ENCODE measurements at regions not wholly inside any gene's neighbourhood (a gene's known extent, or its start where the extent isn't known, plus 50 kb on each side); places are given as distances from the start of the nearest gene placed in this dataset.

- TF ChIP-seq CTCF (IDR thresholded peaks at IDR 0.05) (no peak), POLR2A (IDR thresholded peaks at IDR 0.05) (no peak), EP300 (IDR thresholded peaks at IDR 0.05) (no peak)
These were observed 598.8 kb downstream of the TBC1D22A start for GRCh38 chr22:47361247-47361646.
